ENCODE measurements at regions not wholly inside any gene's neighbourhood (a gene's known extent, or its start where the extent isn't known, plus 50 kb on each side); places are given as distances from the start of the nearest gene placed in this dataset.

GRCh38 chr7:125526092-125526491 lies 596.5 kb upstream of the POT1 start:
- TF ChIP-seq CTCF (IDR thresholded peaks at IDR 0.05) (no peak), POLR2A (IDR thresholded peaks at IDR 0.05) (no peak)

All from thyroid gland (tissue), 4 donors.